Skeletal muscle tissue (tissue), 3 donors: ENCODE measurements at regions not wholly inside any gene's neighbourhood (a gene's known extent, or its start where the extent isn't known, plus 50 kb on each side); places are given as distances from the start of the nearest gene placed in this dataset.

ENCODE experiments used
- H3K27ac ChIP-seq: one replicate; pipeline ENCODE4 v1.7.0; 2013; ENCODE audit warnings: mild to moderate bottlenecking, low read depth, low read length, inconsistent platforms
- H3K27me3 ChIP-seq, 3 donors: one replicate each; pipeline ENCODE4 v1.7.0; 2013; ENCODE audit warnings: low read length in 3 of 3; ENCODE audit not compliant: control insufficient read depth in 3 of 3, insufficient read depth in 3 of 3
- H3K36me3 ChIP-seq, 3 donors: one replicate each; pipeline ENCODE4 v1.7.0; 2013; ENCODE audit warnings: low read length in 3 of 3; ENCODE audit not compliant: control insufficient read depth in 3 of 3, insufficient read depth in 3 of 3
- H3K4me1 ChIP-seq, 3 donors: one replicate each; pipeline ENCODE4 v1.7.0; 2013; ENCODE audit warnings: low read length in 3 of 3, mild to moderate bottlenecking in 3 of 3; ENCODE audit not compliant: control insufficient read depth in 3 of 3, insufficient read depth in 3 of 3
- H3K4me3 ChIP-seq, 3 donors: one replicate each; pipeline ENCODE4 v1.7.0; 2013; ENCODE audit warnings: low read length in 3 of 3
- H3K9ac ChIP-seq, 3 donors: one replicate each; pipeline ENCODE4 v1.7.0; 2013; ENCODE audit warnings: low read length in 3 of 3, mild to moderate bottlenecking in 3 of 3, moderate library complexity in 2 of 3, low read depth in 1 of 3
- H3K9me3 ChIP-seq, 3 donors: one replicate each; pipeline ENCODE4 v1.7.0; 2013; ENCODE audit warnings: low read length in 3 of 3; ENCODE audit not compliant: control insufficient read depth in 3 of 3
- donor health status: Osteomylitis.

- no peak overlapping the region for H3K9ac ChIP-seq
- H3K36me3 ChIP-seq: no peaks in the 10 kb centered on the region
- no peaks in the 10 kb centered on the region for H3K27me3 ChIP-seq
- no peaks in the 10 kb centered on the region for H3K9me3 ChIP-seq
- no peak overlapping the region for H3K4me3 ChIP-seq
- no peak overlapping the region for H3K27ac ChIP-seq
- peaks cover 6 to 10% (median 8%) of the 10 kb centered on the region in 3 donors for H3K4me1 ChIP-seq
These were observed 92.9 kb downstream of the PALM2AKAP2 start for GRCh38 chr9:109872901-109873300.

DNA sequence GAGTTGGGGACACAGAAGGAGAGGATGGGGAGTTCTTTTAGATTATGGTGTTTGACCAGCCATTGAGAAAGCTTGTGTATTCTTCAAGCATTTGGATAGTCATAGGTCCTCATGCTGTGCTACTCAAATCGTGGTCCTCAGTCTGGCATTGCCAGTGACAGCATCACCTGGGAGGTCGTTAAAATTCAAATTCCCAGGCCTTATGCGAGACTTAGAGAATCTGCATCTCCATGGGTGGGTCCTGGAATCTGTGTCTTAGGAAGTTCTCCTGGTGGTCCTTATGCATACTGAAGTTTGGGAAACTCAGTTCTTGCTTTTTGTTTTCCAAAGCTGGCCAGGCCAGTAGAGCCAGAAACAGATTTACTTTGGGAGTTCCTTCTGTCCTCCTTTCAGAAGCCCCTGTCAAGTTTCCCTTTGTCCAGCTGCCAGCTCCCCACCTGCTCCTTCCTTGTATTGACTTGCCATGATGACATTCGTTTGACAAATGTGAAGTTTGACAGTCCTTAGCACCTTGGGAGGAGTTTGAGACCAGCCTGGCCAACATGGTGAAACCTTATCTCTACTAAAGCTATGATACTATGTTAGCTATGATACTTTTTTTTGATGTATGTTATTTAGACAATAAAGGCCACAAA, 95.6 kb downstream of the PALM2AKAP2 start:
- Histone ChIP-seq H3K9me3 (no peaks in the 10 kb centered on the region), H3K4me1 (no peaks in the 10 kb centered on the region), H3K4me3 (no peak overlapping the region), H3K9ac (no peak overlapping the region), H3K27me3 (no peaks in the 10 kb centered on the region), H3K27ac (no peak overlapping the region), H3K36me3 (no peaks in the 10 kb centered on the region)

DNA sequence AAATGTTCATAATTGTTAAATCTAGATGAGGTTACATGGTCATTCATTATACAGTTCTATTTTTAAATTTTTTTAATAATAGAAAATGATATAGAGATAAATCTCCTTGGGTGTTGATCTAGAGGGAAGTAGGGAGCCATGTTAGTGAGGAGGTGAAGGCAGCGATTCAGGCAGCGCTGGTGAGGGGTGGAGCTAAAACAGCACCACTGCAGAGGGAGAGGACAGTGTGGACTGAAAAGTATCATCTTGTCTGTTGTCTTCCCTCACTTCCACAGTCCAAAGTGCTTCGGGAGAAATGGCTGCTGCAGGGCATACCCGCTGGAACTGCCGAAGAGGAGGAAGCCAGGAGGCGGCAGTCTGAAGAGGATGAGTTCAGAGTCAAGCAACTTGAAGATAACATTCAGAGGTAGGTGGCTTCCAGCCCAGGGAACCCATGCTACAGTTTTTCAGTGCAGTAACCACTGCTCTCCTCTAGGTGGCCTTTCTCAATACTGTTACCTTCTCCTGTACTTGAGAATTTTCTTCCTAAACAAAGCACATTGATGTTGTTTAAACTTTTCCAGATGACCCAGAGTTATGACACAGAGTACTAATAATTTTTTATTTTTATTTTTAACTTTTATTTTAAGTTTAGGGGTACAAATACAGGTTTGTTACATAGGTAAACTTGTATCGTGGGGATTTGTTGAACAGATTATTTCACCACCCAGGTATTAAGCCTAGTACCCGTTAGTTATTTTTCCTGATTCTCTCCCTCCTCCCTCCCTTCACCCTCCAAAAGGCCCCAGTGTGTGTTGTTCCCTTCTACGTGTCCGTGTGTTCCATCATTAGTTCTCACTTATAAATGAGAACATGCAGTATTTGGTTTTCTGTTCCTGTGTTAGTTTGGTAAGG, 100.5 kb downstream of the PALM2AKAP2 start:
- Histone ChIP-seq H3K36me3 (no peaks in the 10 kb centered on the region), H3K9ac (no peak overlapping the region), H3K4me1 (no peaks in the 10 kb centered on the region), H3K9me3 (no peaks in the 10 kb centered on the region), H3K4me3 (no peak overlapping the region), H3K27me3 (no peaks in the 10 kb centered on the region), H3K27ac (no peak overlapping the region)

DNA sequence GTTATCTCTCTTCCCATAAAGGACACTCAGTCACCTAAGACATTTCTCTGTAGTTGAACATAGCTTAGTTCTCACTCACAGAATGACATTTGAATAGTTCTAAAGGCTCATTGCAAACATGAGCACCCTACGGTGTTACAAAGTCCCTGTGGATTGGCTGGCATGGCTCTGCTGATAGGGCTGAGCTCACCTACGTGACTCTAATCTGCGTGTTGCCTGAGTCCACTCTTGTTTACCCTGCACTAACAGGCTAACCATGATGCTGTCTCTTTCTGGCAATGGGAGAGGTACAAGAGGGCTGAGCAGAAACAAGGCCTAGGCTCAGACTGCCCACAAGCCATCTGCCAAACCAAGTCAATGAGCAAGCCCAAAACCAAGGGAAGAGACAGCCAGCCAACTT, 103.6 kb downstream of the PALM2AKAP2 start:
- Histone ChIP-seq H3K36me3 (no peaks in the 10 kb centered on the region), H3K9ac (no peak overlapping the region), H3K9me3 (no peaks in the 10 kb centered on the region), H3K27ac (no peak overlapping the region), H3K4me3 (no peak overlapping the region), H3K4me1 (peaks cover 13 to 19% (median 18%) of the 10 kb centered on the region in 3 donors), H3K27me3 (no peaks in the 10 kb centered on the region)

GRCh38 chr9:109886041-109886440, 106.0 kb downstream of the PALM2AKAP2 start:
- Histone ChIP-seq H3K4me1 (peaks cover 13 to 19% (median 18%) of the 10 kb centered on the region in 3 donors), H3K27me3 (no peaks in the 10 kb centered on the region), H3K4me3 (no peak overlapping the region), H3K36me3 (no peaks in the 10 kb centered on the region), H3K9ac (no peak overlapping the region), H3K27ac (no peak overlapping the region), H3K9me3 (no peaks in the 10 kb centered on the region)

GRCh38 chr9:109886617-109887016, 106.6 kb downstream of the PALM2AKAP2 start:
- no peak overlapping the region for H3K4me3 ChIP-seq
- H3K4me1 ChIP-seq: peaks cover 13 to 19% (median 18%) of the 10 kb centered on the region in 3 donors
- H3K9me3 ChIP-seq: no peaks in the 10 kb centered on the region
- no peak overlapping the region for H3K9ac ChIP-seq
- no peak overlapping the region for H3K27ac ChIP-seq
- H3K36me3 ChIP-seq: no peaks in the 10 kb centered on the region
- peaks cover 0 to 1% (median 0%) of the 10 kb centered on the region in 3 donors for H3K27me3 ChIP-seq

- Histone ChIP-seq H3K9me3 (no peaks in the 10 kb centered on the region), H3K4me1 (peaks cover 13 to 19% (median 18%) of the 10 kb centered on the region in 3 donors), H3K27me3 (peaks cover 0 to 2% (median 0%) of the 10 kb centered on the region in 3 donors), H3K36me3 (no peaks in the 10 kb centered on the region), H3K27ac (no peak overlapping the region), H3K4me3 (no peak overlapping the region), H3K9ac (no peak overlapping the region)
These were observed 107.1 kb downstream of the PALM2AKAP2 start for GRCh38 chr9:109887079-109887478.

DNA sequence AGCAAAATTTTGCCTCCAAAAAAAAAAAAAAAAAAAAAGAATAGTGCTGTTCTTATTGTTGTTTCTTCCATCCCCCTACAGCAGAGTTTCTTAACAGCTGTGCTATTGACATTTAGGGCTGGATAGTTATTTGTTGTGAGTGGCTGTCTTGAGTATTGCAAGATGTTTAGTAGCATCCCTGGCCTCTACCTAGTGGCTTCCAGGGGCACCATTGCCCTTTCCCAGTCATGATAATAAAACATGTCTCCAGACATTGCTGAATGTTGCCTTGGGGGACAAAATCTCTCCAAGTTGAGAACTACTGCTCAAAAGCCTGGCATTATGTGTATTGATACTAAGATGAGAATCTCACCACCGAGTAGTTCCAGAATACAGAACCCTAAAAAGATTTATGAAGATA, 108.7 kb downstream of the PALM2AKAP2 start:
- no peak overlapping the region for H3K9ac ChIP-seq
- no peaks in the 10 kb centered on the region for H3K9me3 ChIP-seq
- H3K36me3 ChIP-seq: no peaks in the 10 kb centered on the region
- no peak overlapping the region for H3K27ac ChIP-seq
- H3K27me3 ChIP-seq: peaks cover 0 to 2% (median 0%) of the 10 kb centered on the region in 3 donors
- no peak overlapping the region for H3K4me3 ChIP-seq
- peaks cover 13 to 22% (median 18%) of the 10 kb centered on the region in 3 donors for H3K4me1 ChIP-seq

DNA sequence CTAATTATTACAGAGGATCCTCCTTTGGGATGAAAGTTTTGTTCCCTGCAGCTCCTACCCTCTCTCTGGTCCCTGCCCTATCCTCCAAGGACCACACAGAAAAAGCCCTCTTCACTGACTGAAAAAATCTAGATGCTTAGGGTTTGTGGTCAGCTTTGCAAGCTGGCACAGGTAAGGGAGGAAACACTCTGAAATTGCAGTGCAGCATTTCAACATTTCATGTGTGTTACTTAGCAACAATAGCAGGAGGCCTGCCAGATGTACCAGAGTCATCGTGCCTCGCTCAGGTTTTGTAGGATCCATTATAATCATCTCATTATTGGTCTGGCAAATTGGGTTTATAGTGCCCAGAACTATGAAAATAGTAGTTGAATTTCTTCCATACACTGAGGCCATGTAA, 109.5 kb downstream of the PALM2AKAP2 start:
- no peak overlapping the region for H3K4me3 ChIP-seq
- no peak overlapping the region for H3K27ac ChIP-seq
- no peaks in the 10 kb centered on the region for H3K9me3 ChIP-seq
- H3K27me3 ChIP-seq: peaks cover 0 to 2% (median 0%) of the 10 kb centered on the region in 3 donors
- H3K9ac ChIP-seq: no peak overlapping the region
- H3K36me3 ChIP-seq: no peaks in the 10 kb centered on the region
- peaks cover 13 to 22% (median 18%) of the 10 kb centered on the region in 3 donors for H3K4me1 ChIP-seq

GRCh38 chr9:109893241-109893640, 113.2 kb downstream of the PALM2AKAP2 start:
- Histone ChIP-seq H3K27ac (no peak overlapping the region), H3K4me1 (peaks cover 3 to 9% (median 6%) of the 10 kb centered on the region in 3 donors), H3K27me3 (peaks cover 0 to 2% (median 0%) of the 10 kb centered on the region in 3 donors), H3K9ac (no peak overlapping the region), H3K4me3 (no peak overlapping the region), H3K36me3 (no peaks in the 10 kb centered on the region), H3K9me3 (no peaks in the 10 kb centered on the region)
